IPS-NIHi7 (cell line): ENCODE measurements at regions not wholly inside any gene's neighbourhood (a gene's known extent, or its start where the extent isn't known, plus 50 kb on each side); places are given as distances from the start of the nearest gene placed in this dataset.
A peak's percentile ranks its signal among the peaks of the same experiment; 100 is the strongest.
"Not testable (repeated sequence)": the region's sequence is repeated elsewhere in the genome, so short reads cannot be mapped to it uniquely, and the experiment has no call there.

Experiments used
- DNase-seq: peaks from one replicate; pipeline ENCODE4 v3.0.0; 2012; ENCODE audit warnings: mixed read lengths; ENCODE audit errors: extremely low spot score

DNA sequence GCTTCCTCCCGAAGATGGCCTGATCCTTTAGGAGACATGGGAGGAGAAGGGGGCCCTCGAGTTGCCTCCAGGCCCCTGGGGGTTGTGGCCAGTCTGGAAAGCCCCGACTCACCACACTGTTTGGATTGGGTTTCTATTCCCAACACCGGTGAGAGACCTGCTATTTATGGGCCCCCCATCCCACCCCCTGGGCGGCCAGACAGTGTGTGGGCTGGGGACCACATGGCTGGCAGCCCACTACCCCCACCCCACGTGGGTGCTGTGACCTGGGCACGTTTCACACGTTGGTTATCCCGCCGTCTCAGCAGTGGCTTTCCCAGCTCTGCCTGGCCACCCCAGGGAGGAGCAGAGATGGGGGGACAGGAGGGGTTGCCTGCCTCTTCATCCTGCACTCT lies 116.1 kb downstream of the VEGFA start:
- no peak for DNase-seq

- DNase-seq = no peak
These were observed 115.5 kb downstream of the VEGFA start for GRCh38 chr6:43885399-43886066.

GRCh38 chr6:43884652-43885022 lies 114.6 kb downstream of the VEGFA start:
- DNase-seq = no peak

DNA sequence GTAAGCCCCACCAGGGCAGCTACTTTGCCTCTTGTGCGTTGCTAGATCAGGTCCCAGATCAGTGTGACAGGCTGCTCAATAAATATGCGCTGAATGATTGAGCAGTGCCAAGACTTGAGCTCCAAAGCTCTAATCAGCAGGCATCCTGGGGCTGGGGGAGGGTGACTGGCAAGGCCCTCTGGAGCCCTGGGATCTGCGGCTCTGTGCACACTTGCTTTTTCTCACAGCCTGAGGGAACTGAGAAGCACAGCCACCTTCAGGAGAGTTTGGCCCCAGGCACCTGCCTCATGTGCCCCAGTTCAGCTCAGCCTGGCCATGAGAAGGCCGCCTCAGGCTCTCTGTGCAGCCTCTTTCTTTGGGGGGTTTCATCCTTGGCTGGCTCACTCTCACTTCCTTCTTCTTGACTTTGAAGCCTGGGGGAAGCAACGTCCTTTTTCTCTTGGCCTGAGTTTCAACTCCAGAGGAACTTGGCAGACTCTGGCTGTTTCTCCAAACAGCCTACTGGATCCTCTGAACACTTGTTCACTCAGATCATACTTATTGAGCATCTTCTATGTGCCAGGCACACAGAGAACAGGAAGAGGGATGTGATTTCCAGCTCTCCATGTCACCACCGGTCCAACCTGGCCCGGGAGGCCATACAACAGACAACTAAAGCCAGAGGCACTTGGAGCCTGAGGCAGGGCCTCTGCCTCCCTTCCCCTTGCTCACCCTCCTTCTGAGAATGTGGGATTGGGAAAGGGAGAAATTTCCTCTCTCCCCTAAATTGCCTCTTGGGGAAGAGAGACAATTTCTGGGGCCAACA lies 114.0 kb downstream of the VEGFA start:
- no peak for DNase-seq

- not testable (repeated sequence) for DNase-seq
These were observed 112.9 kb downstream of the VEGFA start for GRCh38 chr6:43882690-43883448.

- DNase-seq = no peak
These were observed 110.5 kb downstream of the VEGFA start for GRCh38 chr6:43880236-43881137.

- no peak for DNase-seq
These were observed 109.7 kb downstream of the VEGFA start for GRCh38 chr6:43879722-43880121.

GRCh38 chr6:43878823-43879495 lies 108.9 kb downstream of the VEGFA start:
- DNase-seq = no peak

GRCh38 chr6:43878127-43878634 lies 108.2 kb downstream of the VEGFA start:
- no peak for DNase-seq

DNA sequence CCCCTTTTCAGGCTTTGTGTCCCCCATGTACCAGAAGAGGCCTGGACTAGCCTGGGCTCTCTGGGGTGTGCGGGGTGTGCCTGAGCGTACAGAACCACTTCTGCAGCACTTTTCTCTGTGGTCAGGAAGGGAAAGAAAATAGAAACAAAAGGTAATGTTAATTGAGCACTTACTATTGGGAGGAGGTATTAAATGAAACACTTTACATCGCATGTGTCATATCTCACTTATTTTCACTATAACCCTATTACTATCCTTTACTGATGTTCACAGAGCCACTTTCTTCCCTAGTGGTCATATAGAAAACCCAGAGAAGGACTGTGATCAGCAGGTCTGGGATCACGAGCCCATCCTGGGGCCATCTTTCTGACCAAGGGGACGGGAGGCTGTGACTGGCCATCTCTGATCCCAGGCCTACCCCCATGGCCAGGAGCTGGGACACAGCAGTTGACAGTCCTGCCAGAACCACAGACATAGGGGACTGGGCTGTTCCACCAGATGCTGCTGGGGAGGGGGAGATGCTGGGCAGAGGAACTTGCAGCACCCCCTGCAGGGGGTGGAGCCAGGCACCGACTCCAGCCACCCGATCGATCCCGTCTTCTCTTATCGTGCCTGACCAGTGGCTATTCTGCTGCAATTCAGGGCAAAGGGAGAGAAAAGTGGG lies 107.6 kb downstream of the VEGFA start:
- peak; percentile 43 for DNase-seq

DNA sequence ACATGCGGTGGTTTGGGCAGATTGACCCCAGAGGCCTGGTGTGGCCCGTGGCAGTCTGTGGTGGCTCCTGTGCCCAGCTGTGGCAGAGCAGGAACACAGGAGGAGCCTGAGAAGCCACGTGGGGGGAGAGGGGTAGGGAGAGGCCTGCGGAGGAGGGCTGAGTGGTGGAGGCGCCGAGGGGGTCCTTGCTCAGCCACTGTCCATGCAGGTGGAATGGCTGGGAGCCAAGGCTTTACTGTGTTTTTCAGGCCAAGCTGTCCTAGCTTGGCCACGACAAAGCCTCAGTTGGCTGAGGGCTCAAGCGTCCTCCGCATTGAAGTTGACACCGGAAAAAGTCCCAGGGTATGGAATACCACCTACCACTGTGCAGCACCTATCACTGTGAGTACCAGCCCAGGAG lies 107.0 kb downstream of the VEGFA start:
- no peak for DNase-seq

- DNase-seq = no peak
These were observed 106.6 kb downstream of the VEGFA start for GRCh38 chr6:43876602-43877001.

- DNase-seq = no peak
These were observed 106.0 kb downstream of the VEGFA start for GRCh38 chr6:43875849-43876572.

GRCh38 chr6:43874814-43875590 lies 105.0 kb downstream of the VEGFA start:
- DNase-seq = no peak

DNA sequence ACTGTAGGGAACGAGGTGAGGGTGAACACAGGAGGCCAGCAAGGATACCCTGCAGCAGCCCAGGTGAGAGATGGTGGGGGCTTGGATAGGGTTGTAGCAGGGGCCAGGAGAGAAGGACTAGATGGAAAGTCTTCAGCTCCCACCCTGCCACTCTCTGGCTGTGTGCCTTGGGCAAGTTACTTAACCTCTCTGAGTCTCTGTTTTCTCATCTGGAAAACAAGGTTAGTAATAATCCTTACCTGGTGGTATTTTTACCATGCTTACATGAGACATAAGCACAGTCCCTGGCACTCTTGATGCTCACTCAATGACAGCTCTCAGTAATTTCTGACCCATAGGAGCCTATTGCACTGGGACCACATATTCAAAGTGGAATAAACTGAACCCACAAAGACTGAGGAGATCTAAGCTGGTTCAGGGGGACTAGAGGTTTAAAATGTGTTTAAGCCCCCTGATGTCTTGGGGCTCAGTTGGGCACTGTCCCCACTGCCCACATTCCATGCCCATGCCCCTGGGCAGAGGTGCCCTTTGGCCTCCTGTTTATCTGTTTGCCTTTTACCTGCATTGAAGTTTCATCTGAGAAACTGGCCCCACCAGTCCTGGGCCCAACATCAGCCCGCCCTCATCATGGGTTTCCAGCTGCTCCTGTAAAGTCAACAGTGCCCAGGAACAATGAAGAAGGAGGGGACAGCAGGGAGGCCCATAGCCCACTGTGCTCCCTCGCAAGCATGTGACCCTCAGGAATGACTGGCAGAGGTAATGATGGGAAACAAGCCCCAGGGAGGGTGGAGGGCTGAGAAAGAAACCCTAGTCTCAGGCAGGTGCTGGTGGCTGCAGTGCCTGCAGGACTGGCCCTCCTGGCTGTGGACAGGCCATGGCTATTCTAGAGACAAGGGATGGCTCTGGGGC lies 104.0 kb downstream of the VEGFA start:
- peak; percentile 36 for DNase-seq

DNA sequence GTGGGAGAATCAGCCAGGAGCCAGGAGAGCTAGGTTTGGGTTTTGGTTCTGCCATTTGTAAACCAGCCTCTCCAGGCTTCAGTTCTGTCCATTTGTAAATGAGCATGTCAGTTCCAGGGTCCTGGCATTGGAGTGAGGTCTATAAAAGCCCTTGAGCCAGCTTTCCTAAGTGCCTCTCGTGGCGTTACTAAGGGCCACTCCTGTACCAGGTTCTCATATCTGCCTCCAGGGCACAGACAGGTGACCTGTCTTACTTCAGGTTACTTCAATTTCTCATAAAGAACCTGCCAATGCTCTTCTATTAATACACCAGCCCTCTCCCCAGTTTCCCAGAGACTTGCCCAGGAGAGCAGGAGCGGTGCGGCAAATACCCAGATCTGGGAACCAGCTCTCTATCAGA lies 101.9 kb downstream of the VEGFA start:
- DNase-seq = no peak

GRCh38 chr6:43871284-43871683 lies 101.3 kb downstream of the VEGFA start:
- DNase-seq = no peak

DNA sequence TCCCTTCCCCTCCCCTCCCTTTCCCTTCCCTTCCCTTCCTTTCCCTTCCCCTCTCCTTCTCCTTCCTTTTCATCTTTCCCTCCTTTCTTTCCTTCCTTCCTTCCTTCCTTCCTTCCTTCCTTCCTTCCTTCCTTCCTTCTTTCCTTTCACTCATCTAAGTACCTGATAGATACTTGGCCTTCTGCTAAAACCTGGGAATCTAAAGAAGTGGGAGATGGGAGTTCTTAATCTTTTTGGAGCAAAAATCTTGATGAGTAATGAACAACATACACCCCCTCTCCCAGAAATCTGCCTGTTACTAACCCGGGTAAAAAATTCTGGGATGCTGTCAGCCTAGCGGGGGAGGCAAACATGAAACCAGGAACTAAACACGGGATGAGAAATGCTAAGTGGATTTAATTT lies 100.7 kb downstream of the VEGFA start:
- no peak for DNase-seq
